HK-2 (cell line): ENCODE measurements at regions not wholly inside any gene's neighbourhood (a gene's known extent, or its start where the extent isn't known, plus 50 kb on each side); places are given as distances from the start of the nearest gene placed in this dataset.
"Not testable (repeated sequence)": the region's sequence is repeated elsewhere in the genome, so short reads cannot be mapped to it uniquely, and the experiment has no call there.

ENCODE experiments used
- DNase-seq: peaks from one replicate; pipeline ENCODE4 v3.0.0-alpha.2; 2018; ENCODE audit not compliant: unreplicated experiment

GRCh38 chr11:81570669-81571068 is 1163.0 kb downstream of the FAM181B start:
- no peak for DNase-seq

- DNase-seq = no peak
Measured at GRCh38 chr11:81569999-81570398, 1163.7 kb downstream of the FAM181B start.

- no peak for DNase-seq
Measured at GRCh38 chr11:81568918-81569317, 1164.7 kb downstream of the FAM181B start.

GRCh38 chr11:81548123-81548522 is 1185.5 kb downstream of the FAM181B start:
- DNase-seq = no peak

GRCh38 chr11:81539806-81540205 is 1193.9 kb downstream of the FAM181B start:
- not testable (repeated sequence) for DNase-seq

- DNase-seq = no peak
Measured at GRCh38 chr11:81515566-81515965, 1218.1 kb downstream of the FAM181B start.

GRCh38 chr11:81497202-81497804 is 1236.4 kb downstream of the FAM181B start:
- DNase-seq = no peak

- DNase-seq = no peak
Measured at GRCh38 chr11:81496601-81497000, 1237.1 kb downstream of the FAM181B start.

GRCh38 chr11:81495699-81496292 is 1237.9 kb downstream of the FAM181B start:
- DNase-seq = no peak

GRCh38 chr11:81494431-81494830 is 1239.2 kb downstream of the FAM181B start:
- no peak for DNase-seq

- no peak for DNase-seq
Measured at GRCh38 chr11:81492923-81493445, 1240.7 kb downstream of the FAM181B start.

- no peak for DNase-seq
Measured at GRCh38 chr11:81487109-81487508, 1246.6 kb downstream of the FAM181B start.

GRCh38 chr11:81484196-81484595 is 1249.5 kb downstream of the FAM181B start:
- no peak for DNase-seq

- no peak for DNase-seq
Measured at GRCh38 chr11:81477277-81477676, 1256.4 kb downstream of the FAM181B start.

GRCh38 chr11:81476345-81476744 is 1257.3 kb downstream of the FAM181B start:
- DNase-seq = no peak

- DNase-seq = no peak
Measured at GRCh38 chr11:81472646-81473045, 1261.0 kb downstream of the FAM181B start.

- no peak for DNase-seq
Measured at GRCh38 chr11:81470446-81470845, 1263.2 kb downstream of the FAM181B start.

GRCh38 chr11:81459766-81460306 is 1273.8 kb downstream of the FAM181B start:
- no peak for DNase-seq

- peak; percentile 0 for DNase-seq
Measured at GRCh38 chr11:81449588-81450156, 1284.0 kb downstream of the FAM181B start.

- DNase-seq = no peak
Measured at GRCh38 chr11:81444297-81444696, 1289.4 kb downstream of the FAM181B start.

- DNase-seq = no peak
Measured at GRCh38 chr11:81432333-81432732, 1301.3 kb downstream of the FAM181B start.

GRCh38 chr11:81424822-81425221 is 1308.8 kb downstream of the FAM181B start:
- no peak for DNase-seq

GRCh38 chr11:81422402-81422801 is 1311.3 kb downstream of the FAM181B start:
- no peak for DNase-seq
